ENCODE measurements at regions not wholly inside any gene's neighbourhood (a gene's known extent, or its start where the extent isn't known, plus 50 kb on each side); places are given as distances from the start of the nearest gene placed in this dataset.

DNA sequence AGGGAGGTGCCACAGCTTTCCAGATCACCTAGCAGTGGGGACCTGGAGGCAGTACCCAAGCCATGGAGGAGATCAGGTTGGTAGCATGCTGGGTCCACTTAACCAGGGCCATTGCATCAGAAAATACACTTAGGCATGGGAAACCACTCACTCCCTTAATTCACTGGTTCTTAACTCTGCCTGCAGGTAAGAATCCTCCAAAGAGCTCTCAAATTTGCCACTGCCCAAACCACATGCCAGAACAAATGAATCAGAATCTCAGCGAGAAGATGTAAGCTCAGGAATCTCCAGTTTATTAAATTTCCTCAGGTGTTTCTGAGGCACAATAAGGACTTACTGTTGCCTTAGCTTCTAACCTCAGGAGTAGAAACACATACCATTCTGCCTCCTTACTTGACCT is 327.7 kb upstream of the RASGEF1B start:
- H3K27me3 ChIP-seq (replicated peaks in 1 of 4; ENCODE audit: control insufficient read depth in 3 of 4, extremely low read depth in 1 of 4, insufficient read depth in 3 of 4, low read length in 3 of 4), result peaks cover 0 to 1% (median 0%) of the 10 kb centered on the region in 4 experiments; a peak in 1 of 7 replicates
- no peak overlapping the region for H3K56ac ChIP-seq (replicated peaks; ENCODE audit: insufficient read length, low read depth, low read length)
- H3K4me1 ChIP-seq (replicated peaks in 1 of 4; ENCODE audit: control insufficient read depth in 3 of 4, insufficient read depth in 4 of 4, low read length in 3 of 4), result no peaks in the 10 kb centered on the region
- ChIA-PET POLR2A (ENCODE audit: partially characterized antibody) (no interaction called here), CTCF (ENCODE audit: partially characterized antibody) (interaction anchor here (0.6 to 1.5 kb wide), 3 partner anchors 9 to 284 kb away, joined by 3 to 4 read pairs (median 3); no protein-coding TSS in a partner anchor)
- no peak overlapping the region for H2AFZ ChIP-seq (ENCODE audit: low read length)
- WGBS, 2 experiments (ENCODE audit: extremely low coverage in 1 of 2, insufficient coverage in 1 of 2, insufficient read length in 1 of 2, insufficient replicate concordance in 2 of 2, low coverage in 1 of 2, low lambda C conversion rate in 2 of 2, missing lambda C conversion rate in 1 of 2), result 85% methylated on average over 1 of the region's 1 CpG; no CpG with 5 or more reads in 1 of the 2 experiments
- H4K91ac ChIP-seq (replicated peaks; ENCODE audit: insufficient read length, low read length), result no peak overlapping the region
- H3K27ac ChIP-seq (ENCODE audit: low read depth, low read length), result no peak overlapping the region
- H2BK120ac ChIP-seq (replicated peaks; ENCODE audit: low read depth, low read length), result no peak overlapping the region
- H3K23me2 ChIP-seq (ENCODE audit: low read depth, low read length), result no peaks in the 10 kb centered on the region
- H2BK15ac ChIP-seq (ENCODE audit: low read length), result no peak overlapping the region
- no peak overlapping the region for H3K9ac ChIP-seq (replicated peaks in 1 of 4; ENCODE audit: extremely low read depth in 1 of 4, low read depth in 3 of 4, low read length in 3 of 4)
- DNase-seq (ENCODE audit: low read depth in 1 of 2, low spot score in 2 of 2) (no peak), FAIRE-seq (no peak)
- H3K4me2 ChIP-seq (ENCODE audit: insufficient read depth in 1 of 2, low read depth in 2 of 2, low read length in 2 of 2), result no peak overlapping the region
- H4K5ac ChIP-seq (ENCODE audit: insufficient read length, low read depth, low read length), result no peak overlapping the region
- H3K4ac ChIP-seq (replicated peaks; ENCODE audit: insufficient read length, low read depth, low read length), result no peak overlapping the region
- H3K79me2 ChIP-seq (ENCODE audit: control insufficient read depth in 1 of 2, insufficient read depth in 2 of 2, low read length in 2 of 2), result no peaks in the 10 kb centered on the region
- no peak overlapping the region for H3K14ac ChIP-seq (ENCODE audit: insufficient read length)
- no peak for TF ChIP-seq BACH1 (IDR thresholded peaks at IDR 0.05; ENCODE audit: low read length)
- no peak for TF ChIP-seq JUND (IDR thresholded peaks at IDR 0.05; ENCODE audit: low read length)
- H2AK5ac ChIP-seq (ENCODE audit: low read depth, low read length), result no peak overlapping the region
- H3K4me3 ChIP-seq (ENCODE audit: extremely low read depth in 1 of 4, insufficient read depth in 2 of 4, low read depth in 3 of 4, low read length in 4 of 4), result no peak overlapping the region
- H2BK20ac ChIP-seq (ENCODE audit: low read length), result no peak overlapping the region
- peaks cover 0 to 9% of the 10 kb centered on the region in 2 experiments; a peak in 1 of 4 replicates for H3K9me3 ChIP-seq (ENCODE audit: insufficient read depth in 2 of 2, low read depth in 1 of 2, low read length in 1 of 2)
- no peaks in the 10 kb centered on the region for H4K20me1 ChIP-seq (replicated peaks in 1 of 2; ENCODE audit: control insufficient read depth in 1 of 2, insufficient read depth in 2 of 2, low read length in 2 of 2)
- no peak overlapping the region for H2BK12ac ChIP-seq (ENCODE audit: low read depth, low read length)
- no peaks in the 10 kb centered on the region for H3K36me3 ChIP-seq (ENCODE audit: control insufficient read depth in 2 of 4, insufficient read depth in 4 of 4, low read length in 3 of 4)
- no peak overlapping the region for H3K23ac ChIP-seq (ENCODE audit: insufficient read length)
- no peaks in the 10 kb centered on the region for H3K79me1 ChIP-seq (ENCODE audit: low read depth, low read length)
- no peak overlapping the region for H4K8ac ChIP-seq (ENCODE audit: extremely low read depth, insufficient read depth, low read length)
- H3K18ac ChIP-seq (ENCODE audit: extremely low read depth, low read length), result no peak overlapping the region
- H2BK5ac ChIP-seq (ENCODE audit: low read depth, low read length), result no peak overlapping the region

Data from H1 (cell line).